ENCODE measurements at regions not wholly inside any gene's neighbourhood (a gene's known extent, or its start where the extent isn't known, plus 50 kb on each side); places are given as distances from the start of the nearest gene placed in this dataset.

DNA sequence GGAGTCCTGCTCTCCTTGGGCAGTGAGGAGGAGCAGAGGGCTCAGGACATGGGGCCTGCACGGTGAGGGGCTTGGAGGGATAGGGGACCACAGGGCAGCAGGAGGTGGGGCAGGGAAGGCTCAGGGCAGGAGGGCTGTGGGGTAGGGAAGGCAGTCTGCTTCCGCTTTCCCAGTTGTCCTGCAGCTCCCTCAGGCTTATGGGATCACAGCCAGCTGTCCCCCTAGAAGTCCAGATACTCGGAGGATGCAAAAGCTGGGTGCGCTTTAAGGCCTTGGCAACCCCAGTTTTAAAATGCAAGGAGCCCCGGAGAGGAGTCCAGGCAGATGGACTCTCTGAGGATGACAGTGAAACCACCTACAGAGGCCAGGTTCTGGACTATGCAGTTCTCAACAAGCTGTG, 299.1 kb upstream of the FOXF1 start:
- TF ChIP-seq, protein P1, sequence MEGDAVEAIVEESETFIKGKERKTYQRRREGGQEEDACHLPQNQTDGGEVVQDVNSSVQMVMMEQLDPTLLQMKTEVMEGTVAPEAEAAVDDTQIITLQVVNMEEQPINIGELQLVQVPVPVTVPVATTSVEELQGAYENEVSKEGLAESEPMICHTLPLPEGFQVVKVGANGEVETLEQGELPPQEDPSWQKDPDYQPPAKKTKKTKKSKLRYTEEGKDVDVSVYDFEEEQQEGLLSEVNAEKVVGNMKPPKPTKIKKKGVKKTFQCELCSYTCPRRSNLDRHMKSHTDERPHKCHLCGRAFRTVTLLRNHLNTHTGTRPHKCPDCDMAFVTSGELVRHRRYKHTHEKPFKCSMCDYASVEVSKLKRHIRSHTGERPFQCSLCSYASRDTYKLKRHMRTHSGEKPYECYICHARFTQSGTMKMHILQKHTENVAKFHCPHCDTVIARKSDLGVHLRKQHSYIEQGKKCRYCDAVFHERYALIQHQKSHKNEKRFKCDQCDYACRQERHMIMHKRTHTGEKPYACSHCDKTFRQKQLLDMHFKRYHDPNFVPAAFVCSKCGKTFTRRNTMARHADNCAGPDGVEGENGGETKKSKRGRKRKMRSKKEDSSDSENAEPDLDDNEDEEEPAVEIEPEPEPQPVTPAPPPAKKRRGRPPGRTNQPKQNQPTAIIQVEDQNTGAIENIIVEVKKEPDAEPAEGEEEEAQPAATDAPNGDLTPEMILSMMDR (IDR thresholded peaks at IDR 0.05) = no peak
- TF ChIP-seq EZH2 (IDR thresholded peaks at IDR 0.05) = no peak
- TF ChIP-seq EZH2phosphoT487 (IDR thresholded peaks at IDR 0.05) = no peak

Measured in neural progenitor cell (in vitro differentiated cells).